H1 (cell line): ENCODE measurements at regions not wholly inside any gene's neighbourhood (a gene's known extent, or its start where the extent isn't known, plus 50 kb on each side); places are given as distances from the start of the nearest gene placed in this dataset.

Experiments
- CTCF ChIA-PET: fragments of 300-600 bp; sonication (Branson Sonifier 250); formaldehyde crosslinking; loops from one replicate; lab custom pipeline; 2021; ENCODE audit not compliant: partially characterized antibody; lab: Charles Lee
- POLR2A ChIA-PET: fragments of 300-600 bp; sonication (Branson Sonifier 250); formaldehyde crosslinking; loops from one replicate; lab custom pipeline; 2021; ENCODE audit warnings: inconsistent platforms; ENCODE audit not compliant: partially characterized antibody; lab: Charles Lee
- DNase-seq, 2 experiments: peaks; one replicate each; pipeline versions ENCODE4 v3.0.0 to v3.0.0-alpha.2; 2010 to 2022; ENCODE audit warnings: low spot score in 2 of 2, low read depth in 1 of 2, mixed read lengths in 1 of 2
- FAIRE-seq: peaks from 2 replicates; lab custom pipeline; 2011; peaks lifted over from hg19 to GRCh38; lab: Jason Lieb, UNC
- H2AFZ ChIP-seq: 2 replicates; pipeline ENCODE4 v1.8.1; 2012; ENCODE audit warnings: low read length, inconsistent platforms
- H2AK5ac ChIP-seq: 2 replicates; pipeline ENCODE4 v1.6.1; 2013; ENCODE audit warnings: low read depth, low read length
- H2BK120ac ChIP-seq: replicated peaks from 2 replicates; pipeline ENCODE3; 2013; ENCODE audit warnings: low read depth, low read length, inconsistent platforms
- H2BK12ac ChIP-seq: 2 replicates; pipeline ENCODE4 v1.6.1; 2013; ENCODE audit warnings: low read depth, low read length
- H2BK15ac ChIP-seq: 2 replicates; pipeline ENCODE4 v1.6.1; 2013; ENCODE audit warnings: low read length
- H2BK20ac ChIP-seq: 2 replicates; pipeline ENCODE4 v1.6.1; 2013; ENCODE audit warnings: low read length
- H2BK5ac ChIP-seq: 2 replicates; pipeline ENCODE4 v1.6.1; 2013; ENCODE audit warnings: low read depth, low read length
- H3K14ac ChIP-seq: 2 replicates; pipeline ENCODE4 v1.6.1; 2013; ENCODE audit warnings: inconsistent platforms; ENCODE audit not compliant: insufficient read length
- H3K18ac ChIP-seq: 2 replicates; pipeline ENCODE4 v1.6.1; 2013; ENCODE audit warnings: low read length; ENCODE audit errors: extremely low read depth
- H3K23ac ChIP-seq: 2 replicates; pipeline ENCODE4 v1.6.1; 2013; ENCODE audit warnings: inconsistent platforms; ENCODE audit not compliant: insufficient read length
- H3K23me2 ChIP-seq: 2 replicates; pipeline ENCODE4 v1.6.1; 2013; ENCODE audit warnings: low read depth, low read length
- H3K27ac ChIP-seq: 2 replicates; pipeline ENCODE4 v1.6.1; 2011; ENCODE audit warnings: low read depth, low read length, inconsistent platforms
- H3K27me3 ChIP-seq, 4 experiments: replicated peaks in 1 of 4; 1 replicate in 1 of 4; 2 replicates in 3 of 4; pipeline versions ENCODE4 v1.6.1 to v1.8.1; 2011 to 2013; ENCODE audit warnings: low read length in 3 of 4, mild to moderate bottlenecking in 3 of 4, inconsistent platforms in 2 of 4, mixed read lengths in 2 of 4, moderate library complexity in 1 of 4; ENCODE audit not compliant: control insufficient read depth in 3 of 4, insufficient read depth in 3 of 4; ENCODE audit errors: extremely low read depth in 1 of 4
- H3K36me3 ChIP-seq, 4 experiments: 2 replicates each; pipeline versions ENCODE4 v1.6.1 to v1.8.1; 2011 to 2013; ENCODE audit warnings: mild to moderate bottlenecking in 4 of 4, low read length in 3 of 4, moderate library complexity in 2 of 4, control low read depth in 1 of 4, inconsistent platforms in 1 of 4; ENCODE audit not compliant: insufficient read depth in 4 of 4, control insufficient read depth in 2 of 4
- H3K4ac ChIP-seq: replicated peaks from 2 replicates; pipeline ENCODE3; 2013; ENCODE audit warnings: low read length, low read depth, mixed read lengths, inconsistent platforms; ENCODE audit not compliant: insufficient read length
- H3K4me1 ChIP-seq, 4 experiments: replicated peaks in 1 of 4; 1 replicate in 1 of 4; 2 replicates in 3 of 4; pipeline versions ENCODE4 v1.6.1 to v1.8.1; 2011 to 2013; ENCODE audit warnings: low read length in 3 of 4, inconsistent platforms in 2 of 4, mixed read lengths in 1 of 4; ENCODE audit not compliant: insufficient read depth in 4 of 4, control insufficient read depth in 3 of 4
- H3K4me2 ChIP-seq, 2 experiments: 2 replicates each; pipeline versions ENCODE4 v1.6.1 to v1.8.1; 2011 to 2013; ENCODE audit warnings: low read depth in 2 of 2, low read length in 2 of 2, control low read depth in 1 of 2, inconsistent platforms in 1 of 2, mild to moderate bottlenecking in 1 of 2; ENCODE audit not compliant: insufficient read depth in 1 of 2
- H3K4me3 ChIP-seq, 4 experiments: fragments of 200-600, 300-600 bp in 1 of 4; sonication (generic), shearing (Covaris generic), sonication (Bioruptor Twin) in 1 of 4; 2 replicates each; pipeline versions ENCODE4 v1.5.1 to v1.8.1; 2011 to 2016; ENCODE audit warnings: low read length in 4 of 4, low read depth in 3 of 4, control low read depth in 2 of 4, inconsistent platforms in 2 of 4, mild to moderate bottlenecking in 2 of 4, mixed read lengths in 1 of 4, moderate library complexity in 1 of 4; ENCODE audit not compliant: insufficient read depth in 2 of 4; ENCODE audit errors: extremely low read depth in 1 of 4
- H3K56ac ChIP-seq: replicated peaks from 2 replicates; pipeline ENCODE3; 2013; ENCODE audit warnings: low read depth, mild to moderate bottlenecking, mixed read lengths, low read length, inconsistent platforms; ENCODE audit not compliant: insufficient read length
- H3K79me1 ChIP-seq: 2 replicates; pipeline ENCODE4 v1.6.1; 2013; ENCODE audit warnings: low read depth, low read length, control low read depth
- H3K79me2 ChIP-seq, 2 experiments: 2 replicates each; pipeline versions ENCODE4 v1.6.1 to v1.8.1; 2012 to 2013; ENCODE audit warnings: low read length in 2 of 2, mild to moderate bottlenecking in 2 of 2, inconsistent platforms in 1 of 2; ENCODE audit not compliant: insufficient read depth in 2 of 2, control insufficient read depth in 1 of 2
- H3K9ac ChIP-seq, 4 experiments: replicated peaks in 1 of 4; 1 replicate in 1 of 4; 2 replicates in 3 of 4; pipeline versions ENCODE4 v1.6.1 to v1.8.1; 2011 to 2013; ENCODE audit warnings: low read depth in 3 of 4, low read length in 3 of 4, control low read depth in 2 of 4, mild to moderate bottlenecking in 2 of 4, moderate library complexity in 2 of 4, inconsistent platforms in 1 of 4; ENCODE audit errors: extremely low read depth in 1 of 4
- H3K9me3 ChIP-seq, 2 experiments: 2 replicates each; pipeline versions ENCODE4 v1.6.1 to v1.8.1; 2012 to 2013; ENCODE audit warnings: mild to moderate bottlenecking in 2 of 2, moderate library complexity in 2 of 2, control low read depth in 1 of 2, inconsistent platforms in 1 of 2, low read depth in 1 of 2, low read length in 1 of 2, mixed read lengths in 1 of 2; ENCODE audit not compliant: insufficient read depth in 2 of 2
- H4K20me1 ChIP-seq, 2 experiments: replicated peaks in 1 of 2; 2 replicates each; pipeline versions ENCODE3 to v1.8.1; 2011 to 2013; ENCODE audit warnings: inconsistent platforms in 2 of 2, low read length in 2 of 2, mild to moderate bottlenecking in 1 of 2; ENCODE audit not compliant: insufficient read depth in 2 of 2, control insufficient read depth in 1 of 2
- H4K5ac ChIP-seq: 2 replicates; pipeline ENCODE4 v1.6.1; 2013; ENCODE audit warnings: low read length, low read depth, mixed read lengths, inconsistent platforms; ENCODE audit not compliant: insufficient read length
- H4K8ac ChIP-seq: 2 replicates; pipeline ENCODE4 v1.8.0; 2013; ENCODE audit warnings: mild to moderate bottlenecking, moderate library complexity, low read length, inconsistent platforms; ENCODE audit not compliant: insufficient read depth; ENCODE audit errors: extremely low read depth
- H4K91ac ChIP-seq: replicated peaks from 2 replicates; pipeline ENCODE3; 2013; ENCODE audit warnings: low read length, mixed read lengths, inconsistent platforms; ENCODE audit not compliant: insufficient read length
- BACH1 ChIP-seq: IDR thresholded peaks from 2 replicates; pipeline ENCODE4 v1.6.1; 2012; ENCODE audit warnings: low read length, improper control_type of control experiment
- CBX5 ChIP-seq: fragments of 300-800, 300-1000 bp; sonication (generic); IDR thresholded peaks from 2 replicates; pipeline ENCODE4 v1.7.1; 2016; ENCODE audit warnings: antibody characterized with exemption, low read length, low read depth
- CHD1 ChIP-seq: IDR thresholded peaks from 2 replicates; pipeline ENCODE4 v1.6.1; 2012; ENCODE audit warnings: low read depth, low read length, improper control_type of control experiment
- HDAC2 ChIP-seq, 2 experiments: fragments of 300-600 bp in 1 of 2; sonication (generic) in 1 of 2; IDR thresholded peaks; 2 replicates each; pipeline ENCODE4 v1.6.1; 2011 to 2012; ENCODE audit warnings: low read depth in 2 of 2, low read length in 2 of 2, mild to moderate bottlenecking in 2 of 2, moderate library complexity in 2 of 2, borderline replicate concordance in 1 of 2, inconsistent platforms in 1 of 2
- NRF1 ChIP-seq: IDR thresholded peaks from 2 replicates; pipeline ENCODE4 v1.6.1; 2011; ENCODE audit warnings: mild to moderate bottlenecking, low read depth, low read length, improper control_type of control experiment
- POLR2AphosphoS5 ChIP-seq: IDR thresholded peaks from 2 replicates; pipeline ENCODE4 v1.6.1; 2011; ENCODE audit warnings: low read depth, low read length
- POU5F1 ChIP-seq: IDR thresholded peaks from 2 replicates; pipeline ENCODE4 v1.6.1; 2011; ENCODE audit warnings: low read depth, mild to moderate bottlenecking, low read length, moderate library complexity
- SAP30 ChIP-seq: fragments of 300-600 bp; sonication (generic); IDR thresholded peaks from 2 replicates; pipeline ENCODE4 v1.7.1; 2012; ENCODE audit warnings: low read length, moderate library complexity, mild to moderate bottlenecking, inconsistent platforms; ENCODE audit not compliant: insufficient read depth, insufficient replicate concordance
- SIRT6 ChIP-seq: IDR thresholded peaks from one replicate; pipeline ENCODE4 v1.7.1; 2012; ENCODE audit warnings: low read length, inconsistent platforms
- SIX5 ChIP-seq: IDR thresholded peaks from 2 replicates; pipeline ENCODE4 v1.6.1; 2011; ENCODE audit warnings: mild to moderate bottlenecking, low read depth, low read length
- WGBS, 2 experiments: shearing (Covaris generic) in 1 of 2; methylation state at CpG; one replicate each; pipeline versions ENCODE4 v1.1.6 to v1.1.7; 2013 to 2015; ENCODE audit warnings: low lambda C conversion rate in 2 of 2, mixed read lengths in 2 of 2, inconsistent platforms in 1 of 2, low coverage in 1 of 2, missing lambda C conversion rate in 1 of 2; ENCODE audit not compliant: insufficient replicate concordance in 2 of 2, insufficient coverage in 1 of 2, insufficient read length in 1 of 2; ENCODE audit errors: extremely low coverage in 1 of 2, missing lambda C conversion rate in 1 of 2; 5-methylcytosine and 5-hydroxymethylcytosine counted together
- TF ChIP-seq, protein P1 (sequence below): IDR thresholded peaks from 2 replicates; pipeline ENCODE4 v1.6.1; 2012; ENCODE audit warnings: inconsistent platforms

DNA sequence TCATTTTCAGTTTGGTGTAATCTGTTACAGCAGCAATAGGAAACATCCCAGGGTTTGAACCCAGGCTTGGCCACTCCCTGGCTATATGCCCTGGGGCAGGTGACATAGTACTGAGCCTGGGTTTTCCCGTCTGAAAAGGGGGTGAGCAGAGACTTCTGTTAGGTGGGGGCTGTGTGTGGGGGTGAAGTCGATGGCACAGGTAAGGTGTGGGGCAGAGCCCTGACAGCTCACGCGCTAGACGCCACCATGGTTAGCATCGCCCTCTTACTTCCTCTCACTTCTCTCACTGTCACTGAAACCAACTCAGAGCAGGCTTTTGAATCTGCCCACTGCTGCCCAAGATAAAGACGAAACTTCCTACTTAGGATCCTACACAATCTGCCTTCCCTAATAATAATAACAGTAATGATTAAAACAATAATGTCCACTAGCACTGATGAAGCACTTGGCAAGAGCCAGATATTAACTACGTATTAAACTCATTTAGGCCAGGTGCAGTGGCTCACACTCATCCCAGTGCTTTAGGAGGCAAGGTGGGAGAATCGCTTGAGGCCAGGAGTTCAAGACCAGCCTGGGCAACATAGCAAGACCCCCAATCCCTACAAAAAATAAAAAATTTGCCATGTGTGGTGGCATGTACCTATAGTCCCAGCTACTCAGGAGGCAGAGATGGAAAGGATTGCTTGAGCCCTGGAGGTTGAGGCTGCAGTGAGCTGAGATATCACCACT, 117.9 kb upstream of the PTPN1 start:
- POLR2A ChIA-PET, result no interaction called here
- Histone ChIP-seq H3K14ac (no peak overlapping the region), H3K9ac (no peak overlapping the region), H2AK5ac (no peak overlapping the region), H3K4me2 (no peak overlapping the region), H2BK20ac (no peak overlapping the region), H4K8ac (no peak overlapping the region), H2BK120ac (no peak overlapping the region), H4K20me1 (no peaks in the 10 kb centered on the region), H4K91ac (no peak overlapping the region), H3K23me2 (no peaks in the 10 kb centered on the region), H3K56ac (no peak overlapping the region), H2BK15ac (no peak overlapping the region), H3K27me3 (no peaks in the 10 kb centered on the region), H2BK12ac (no peak overlapping the region), H4K5ac (no peak overlapping the region), H3K36me3 (no peaks in the 10 kb centered on the region), H3K4me3 (no peak overlapping the region), H2AFZ (no peak overlapping the region), H2BK5ac (no peak overlapping the region), H3K27ac (no peak overlapping the region), H3K9me3 (no peaks in the 10 kb centered on the region), H3K79me1 (no peaks in the 10 kb centered on the region), H3K23ac (no peak overlapping the region), H3K4ac (no peak overlapping the region), H3K18ac (no peak overlapping the region), H3K79me2 (no peaks in the 10 kb centered on the region), H3K4me1 (no peaks in the 10 kb centered on the region)
- DNase-seq, result no peak
- 93% methylated on average over 9 of the region's 9 CpGs; no CpG with 5 or more reads in 1 of the 2 experiments for WGBS, 2 experiments
- FAIRE-seq, result no peak
- TF ChIP-seq HDAC2 (IDR thresholded peaks at IDR 0.05; ENCODE audit: borderline replicate concordance in 1 of 2, low read depth in 2 of 2, low read length in 2 of 2) (no peak), CBX5 (no peak), SAP30 (no peak), SIRT6 (no peak), POLR2AphosphoS5 (no peak), BACH1 (no peak), SIX5 (no peak), CHD1 (no peak), NRF1 (no peak), POU5F1 (no peak)
- TF ChIP-seq, protein P1, sequence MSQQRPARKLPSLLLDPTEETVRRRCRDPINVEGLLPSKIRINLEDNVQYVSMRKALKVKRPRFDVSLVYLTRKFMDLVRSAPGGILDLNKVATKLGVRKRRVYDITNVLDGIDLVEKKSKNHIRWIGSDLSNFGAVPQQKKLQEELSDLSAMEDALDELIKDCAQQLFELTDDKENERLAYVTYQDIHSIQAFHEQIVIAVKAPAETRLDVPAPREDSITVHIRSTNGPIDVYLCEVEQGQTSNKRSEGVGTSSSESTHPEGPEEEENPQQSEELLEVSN, result no peak
- CTCF ChIA-PET, result interaction anchor here (0.5 kb wide), 1 partner anchor 327 kb away, joined by 3 read pairs; no protein-coding TSS in a partner anchor
